ENCODE measurements at regions not wholly inside any gene's neighbourhood (a gene's known extent, or its start where the extent isn't known, plus 50 kb on each side); places are given as distances from the start of the nearest gene placed in this dataset.

GRCh38 chr12:59121451-59121850 lies 201.1 kb upstream of the LRIG3 start:
- TF ChIP-seq CTCF (conservative IDR thresholded peaks at IDR 0.05 in 1 of 2, IDR thresholded peaks at IDR 0.05 in 1 of 2; ENCODE audit: low read depth in 1 of 2, low read length in 2 of 2) (no peak), EZH2 (IDR thresholded peaks at IDR 0.05; ENCODE audit: low read length, missing control alignments) (no peak)
